ENCODE measurements at regions not wholly inside any gene's neighbourhood (a gene's known extent, or its start where the extent isn't known, plus 50 kb on each side); places are given as distances from the start of the nearest gene placed in this dataset.

- TF ChIP-seq CTCF (IDR thresholded peaks at IDR 0.05; ENCODE audit: low read length) (no peak), EZH2 (optimal IDR thresholded peaks at IDR 0.05; ENCODE audit: low read depth, low read length) (no peak)
Observed at GRCh38 chr3:124075753-124076152, 83.8 kb upstream of the ROPN1 start.
